ENCODE measurements at regions not wholly inside any gene's neighbourhood (a gene's known extent, or its start where the extent isn't known, plus 50 kb on each side); places are given as distances from the start of the nearest gene placed in this dataset.

GRCh38 chr18:25495606-25496005 lies 143.6 kb upstream of the ZNF521 start:
- TF ChIP-seq EZH2 (IDR thresholded peaks at IDR 0.05) (no peak), EZH2phosphoT487 (IDR thresholded peaks at IDR 0.05; ENCODE audit: borderline replicate concordance) (no peak), RAD21 (IDR thresholded peaks at IDR 0.05; ENCODE audit: low read depth) (no peak), POLR2A (IDR thresholded peaks at IDR 0.05; ENCODE audit: borderline replicate concordance, extremely low read depth, insufficient read depth, insufficient read length) (no peak), REST (IDR thresholded peaks at IDR 0.05; ENCODE audit: low read depth) (no peak), CTCF (IDR thresholded peaks at IDR 0.05 in 2 of 3, conservative IDR thresholded peaks at IDR 0.05 in 1 of 3; ENCODE audit: borderline replicate concordance in 1 of 3, insufficient read depth in 1 of 3, low read depth in 2 of 3, low read length in 2 of 3) (no peak), POLR2AphosphoS5 (IDR thresholded peaks at IDR 0.05; ENCODE audit: low read depth, low read length) (no peak), ATF3 (IDR thresholded peaks at IDR 0.05) (no peak), ZNF274 (IDR thresholded peaks at IDR 0.05; ENCODE audit: low read depth, low read length) (no peak), TCF7L2 (IDR thresholded peaks at IDR 0.05; ENCODE audit: borderline replicate concordance, extremely low read depth, insufficient read depth, insufficient read length) (no peak)

All from HCT116 (cell line).